Transverse colon (tissue), 4 donors: ENCODE measurements at regions not wholly inside any gene's neighbourhood (a gene's known extent, or its start where the extent isn't known, plus 50 kb on each side); places are given as distances from the start of the nearest gene placed in this dataset.

Source experiments
- DNase-seq: peaks from one replicate; pipeline ENCODE4 v3.0.0-alpha.2; 2019
- H3K27ac ChIP-seq, 4 donors: fragments of 200-600 bp; sonication (generic); 2 replicates each; pipeline ENCODE4 v1.5.1; 2016 to 2018; ENCODE audit warnings: inconsistent platforms in 4 of 4
- H3K27me3 ChIP-seq: fragments of 200-600 bp; sonication (generic); 2 replicates; pipeline ENCODE4 v1.5.1; 2017; ENCODE audit warnings: inconsistent platforms
- H3K36me3 ChIP-seq, 4 donors: fragments of 200-600 bp; sonication (generic); 2 replicates each; pipeline ENCODE4 v1.5.1; 2017 to 2019; ENCODE audit warnings: inconsistent platforms in 4 of 4
- H3K4me1 ChIP-seq, 4 donors: fragments of 200-600 bp; sonication (generic); 2 replicates each; pipeline ENCODE4 v1.5.1; 2017 to 2020; ENCODE audit warnings: inconsistent platforms in 4 of 4
- H3K4me3 ChIP-seq, 4 donors: fragments of 200-600 bp; sonication (generic); 1 replicate in 1 of 4; 2 replicates in 3 of 4; pipeline versions ENCODE4 v1.5.1 to v1.6.1; 2017 to 2019; ENCODE audit warnings: inconsistent platforms in 4 of 4
- H3K9me3 ChIP-seq, 2 donors: fragments of 200-600 bp; sonication (generic); 2 replicates each; pipeline ENCODE4 v1.5.1; 2017 to 2019; ENCODE audit warnings: inconsistent platforms in 2 of 2
- EP300 ChIP-seq: sonication (generic); formaldehyde crosslinking; IDR thresholded peaks from one replicate; pipeline ENCODE4 v1.6.1; 2017; ENCODE audit warnings: antibody characterized with exemption, low read depth
- POLR2A ChIP-seq: fragments of 450-650 bp; IDR thresholded peaks from one replicate; pipeline ENCODE4 v1.6.1; 2016; ENCODE audit warnings: antibody characterized with exemption, mild to moderate bottlenecking, moderate library complexity
- POLR2AphosphoS5 ChIP-seq, 3 donors: sonication (generic); formaldehyde crosslinking; IDR thresholded peaks; one replicate each; pipeline ENCODE4 v1.6.1; 2016; ENCODE audit warnings: antibody characterized with exemption in 3 of 3
- WGBS, 2 donors: methylation state at CpG; one replicate each; pipeline ENCODE4 v1.1.5; 2018; ENCODE audit warnings: low coverage in 1 of 2; 5-methylcytosine and 5-hydroxymethylcytosine counted together
- in situ Hi-C, 4 donors: fragments of 200-750 bp; cut with MboI; loops; one replicate each; pipeline versions ENCODE4 v1.15.0 to v1.15.1; 2017; ENCODE audit warnings: low sequenced_read_pairs in 3 of 4, low pct_ligation_motif_present in 1 of 4, low pct_unique_long_range_greater_than_20kb in 1 of 4
- intact Hi-C: fragments of 100-400 bp; cut with DNase I; formaldehyde crosslinking; loops from one replicate; pipeline ENCODE4 v1.15.1; 2023; ENCODE audit warnings: low total_unique reads
- TF ChIP-seq, protein P1 (sequence below), 5 experiments: fragments of 200-600 bp in 3 of 5; fragments of 450-650 bp in 2 of 5; sonication (generic) in 3 of 5; IDR thresholded peaks; 1 replicate in 2 of 5; 2 replicates in 3 of 5; pipeline ENCODE4 v1.5.1; 2016 to 2017; ENCODE audit warnings: antibody characterized with exemption in 5 of 5, inconsistent platforms in 3 of 5, mild to moderate bottlenecking in 2 of 5, moderate library complexity in 1 of 5

- intact Hi-C loops, result no loop called here
Observed at GRCh38 chr20:11564491-11564890, 353.2 kb upstream of the BTBD3 start.

GRCh38 chr20:11569163-11569562 is 348.5 kb upstream of the BTBD3 start:
- no peak for DNase-seq

More at GRCh38 chr20:11564491-11564890, 353.2 kb upstream of the BTBD3 start:
- no peaks in the 10 kb centered on the region for H3K27me3 ChIP-seq
- no peak overlapping the region for H3K4me3 ChIP-seq
- 80 to 87% methylated on average over 1 to 5 of the region's 5 CpGs for WGBS, 2 donors
- TF ChIP-seq POLR2A (no peak), EP300 (no peak), POLR2AphosphoS5 (IDR thresholded peaks at IDR 0.05) (no peak)
- TF ChIP-seq, protein P1, sequence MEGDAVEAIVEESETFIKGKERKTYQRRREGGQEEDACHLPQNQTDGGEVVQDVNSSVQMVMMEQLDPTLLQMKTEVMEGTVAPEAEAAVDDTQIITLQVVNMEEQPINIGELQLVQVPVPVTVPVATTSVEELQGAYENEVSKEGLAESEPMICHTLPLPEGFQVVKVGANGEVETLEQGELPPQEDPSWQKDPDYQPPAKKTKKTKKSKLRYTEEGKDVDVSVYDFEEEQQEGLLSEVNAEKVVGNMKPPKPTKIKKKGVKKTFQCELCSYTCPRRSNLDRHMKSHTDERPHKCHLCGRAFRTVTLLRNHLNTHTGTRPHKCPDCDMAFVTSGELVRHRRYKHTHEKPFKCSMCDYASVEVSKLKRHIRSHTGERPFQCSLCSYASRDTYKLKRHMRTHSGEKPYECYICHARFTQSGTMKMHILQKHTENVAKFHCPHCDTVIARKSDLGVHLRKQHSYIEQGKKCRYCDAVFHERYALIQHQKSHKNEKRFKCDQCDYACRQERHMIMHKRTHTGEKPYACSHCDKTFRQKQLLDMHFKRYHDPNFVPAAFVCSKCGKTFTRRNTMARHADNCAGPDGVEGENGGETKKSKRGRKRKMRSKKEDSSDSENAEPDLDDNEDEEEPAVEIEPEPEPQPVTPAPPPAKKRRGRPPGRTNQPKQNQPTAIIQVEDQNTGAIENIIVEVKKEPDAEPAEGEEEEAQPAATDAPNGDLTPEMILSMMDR (IDR thresholded peaks at IDR 0.05), result no peak
- no peak overlapping the region for H3K27ac ChIP-seq
- no peaks in the 10 kb centered on the region for H3K36me3 ChIP-seq
- DNase-seq, result no peak
- no peaks in the 10 kb centered on the region for H3K9me3 ChIP-seq
- H3K4me1 ChIP-seq, result no peaks in the 10 kb centered on the region
- in situ Hi-C loops, result no loop called here

DNA sequence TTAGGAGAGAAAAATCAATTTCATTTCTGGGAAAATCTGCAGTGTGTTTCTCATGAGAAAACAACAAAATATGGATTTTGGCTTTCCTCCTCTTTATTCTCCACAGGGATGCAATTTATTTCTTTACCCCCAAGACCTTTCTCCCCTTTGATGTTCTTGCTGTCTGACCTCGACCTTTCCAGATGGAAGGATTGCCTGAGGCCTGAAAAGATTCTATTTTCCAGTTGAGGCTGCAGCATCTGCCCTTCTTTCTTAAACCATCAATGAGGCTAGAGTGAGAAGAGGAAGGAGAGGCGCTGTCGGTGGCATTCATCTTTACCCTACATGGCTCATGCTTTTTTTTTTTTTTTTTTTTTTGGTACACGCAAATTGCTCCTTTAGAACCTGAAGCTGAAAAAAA is 344.2 kb upstream of the BTBD3 start:
- H3K27ac ChIP-seq, result no peak overlapping the region
- H3K4me1 ChIP-seq, result no peaks in the 10 kb centered on the region
- H3K9me3 ChIP-seq, result no peaks in the 10 kb centered on the region
- WGBS, 2 donors, result 61 to 68% methylated on average over 2 to 4 of the region's 4 CpGs
- no peaks in the 10 kb centered on the region for H3K27me3 ChIP-seq
- DNase-seq, result no peak
- in situ Hi-C loops (no loop called here), intact Hi-C loops (no loop called here)
- H3K4me3 ChIP-seq, result no peak overlapping the region
- TF ChIP-seq EP300 (no peak), POLR2AphosphoS5 (IDR thresholded peaks at IDR 0.05) (no peak)
- H3K36me3 ChIP-seq, result no peaks in the 10 kb centered on the region

More at GRCh38 chr20:11569163-11569562, 348.5 kb upstream of the BTBD3 start:
- 60% methylated on average over 5 of the region's 5 CpGs; no CpG with 5 or more reads in 1 of the 2 donors for WGBS, 2 donors
- intact Hi-C loops (no loop called here), in situ Hi-C loops (no loop called here)
- Histone ChIP-seq H3K4me1 (no peaks in the 10 kb centered on the region), H3K9me3 (no peaks in the 10 kb centered on the region), H3K27ac (no peak overlapping the region), H3K36me3 (no peaks in the 10 kb centered on the region), H3K27me3 (no peaks in the 10 kb centered on the region), H3K4me3 (no peak overlapping the region)
- TF ChIP-seq POLR2A (no peak), POLR2AphosphoS5 (IDR thresholded peaks at IDR 0.05) (no peak), EP300 (no peak)
- TF ChIP-seq, protein P1 (IDR thresholded peaks at IDR 0.05), result no peak

GRCh38 chr20:11581271-11581670 is 336.4 kb upstream of the BTBD3 start:
- TF ChIP-seq POLR2AphosphoS5 (IDR thresholded peaks at IDR 0.05) (no peak), POLR2A (no peak), EP300 (no peak)
- TF ChIP-seq, protein P1 (IDR thresholded peaks at IDR 0.05), result no peak
- Histone ChIP-seq H3K27me3 (no peaks in the 10 kb centered on the region), H3K4me3 (no peak overlapping the region), H3K4me1 (no peaks in the 10 kb centered on the region), H3K9me3 (no peaks in the 10 kb centered on the region), H3K36me3 (no peaks in the 10 kb centered on the region), H3K27ac (no peak overlapping the region)
- no peak for DNase-seq
- 64 to 68% methylated on average over 2 of the region's 2 CpGs for WGBS, 2 donors
- in situ Hi-C loops, result no loop called here
- intact Hi-C loops, result no loop called here

GRCh38 chr20:11582060-11582459 is 335.6 kb upstream of the BTBD3 start:
- H3K9me3 ChIP-seq, result no peaks in the 10 kb centered on the region
- no peaks in the 10 kb centered on the region for H3K27me3 ChIP-seq
- in situ Hi-C loops, result no loop called here
- no peaks in the 10 kb centered on the region for H3K36me3 ChIP-seq
- WGBS, 2 donors, result 47 to 67% methylated on average over 2 of the region's 2 CpGs
- no peaks in the 10 kb centered on the region for H3K4me1 ChIP-seq
- TF ChIP-seq POLR2AphosphoS5 (IDR thresholded peaks at IDR 0.05) (no peak), EP300 (no peak), POLR2A (no peak)
- TF ChIP-seq, protein P1 (IDR thresholded peaks at IDR 0.05), result no peak
- intact Hi-C loops, result no loop called here
- no peak overlapping the region for H3K4me3 ChIP-seq
- H3K27ac ChIP-seq, result no peak overlapping the region
- DNase-seq, result no peak
